HG03520 (cell line): ENCODE measurements at regions not wholly inside any gene's neighbourhood (a gene's known extent, or its start where the extent isn't known, plus 50 kb on each side); places are given as distances from the start of the nearest gene placed in this dataset.

ENCODE experiments used
- ATAC-seq: cut with Tn5 transposase; IDR thresholded peaks from one replicate; pipeline ENCODE4 v1.9.1; 2021; ENCODE audit warnings: mild to moderate bottlenecking, moderate library complexity; ENCODE audit not compliant: unreplicated experiment

GRCh38 chr3:117234331-117234730 lies 524.8 kb downstream of the TUSC7 start:
- ATAC-seq = no peak

- no peak for ATAC-seq
These were observed 525.7 kb downstream of the TUSC7 start for GRCh38 chr3:117235304-117235703.

- no peak for ATAC-seq
These were observed 529.2 kb downstream of the TUSC7 start for GRCh38 chr3:117238806-117239205.

GRCh38 chr3:117243657-117244056 lies 534.1 kb downstream of the TUSC7 start:
- ATAC-seq = no peak

GRCh38 chr3:117246771-117247555 lies 537.4 kb downstream of the TUSC7 start:
- ATAC-seq = no peak

- ATAC-seq = no peak
These were observed 538.6 kb downstream of the TUSC7 start for GRCh38 chr3:117248153-117248552.

- ATAC-seq = no peak
These were observed 542.6 kb downstream of the TUSC7 start for GRCh38 chr3:117252208-117252607.

GRCh38 chr3:117252651-117253050 lies 543.1 kb downstream of the TUSC7 start:
- ATAC-seq = no peak

- no peak for ATAC-seq
These were observed 544.1 kb downstream of the TUSC7 start for GRCh38 chr3:117253636-117254035.

- no peak for ATAC-seq
These were observed 545.4 kb downstream of the TUSC7 start for GRCh38 chr3:117254985-117255384.

GRCh38 chr3:117255736-117256135 lies 546.2 kb downstream of the TUSC7 start:
- ATAC-seq = no peak

GRCh38 chr3:117261983-117262421 lies 552.4 kb downstream of the TUSC7 start:
- no peak for ATAC-seq

GRCh38 chr3:117263270-117263669 lies 553.7 kb downstream of the TUSC7 start:
- ATAC-seq = no peak

GRCh38 chr3:117263745-117264144 lies 554.2 kb downstream of the TUSC7 start:
- no peak for ATAC-seq

- ATAC-seq = no peak
These were observed 554.8 kb downstream of the TUSC7 start for GRCh38 chr3:117264204-117264994.

- ATAC-seq = no peak
These were observed 557.2 kb downstream of the TUSC7 start for GRCh38 chr3:117266806-117267205.

GRCh38 chr3:117268318-117268717 lies 558.7 kb downstream of the TUSC7 start:
- ATAC-seq = no peak

GRCh38 chr3:117272274-117272673 lies 562.7 kb downstream of the TUSC7 start:
- ATAC-seq = no peak

- no peak for ATAC-seq
These were observed 563.4 kb downstream of the TUSC7 start for GRCh38 chr3:117272876-117273523.

GRCh38 chr3:117277816-117278215 lies 568.2 kb downstream of the TUSC7 start:
- no peak for ATAC-seq

GRCh38 chr3:117278424-117279190 lies 569.0 kb downstream of the TUSC7 start:
- peak; percentile 97 for ATAC-seq
